Esophagus squamous epithelium (tissue), 4 donors: ENCODE measurements at regions not wholly inside any gene's neighbourhood (a gene's known extent, or its start where the extent isn't known, plus 50 kb on each side); places are given as distances from the start of the nearest gene placed in this dataset.

Experiments used
- CTCF ChIP-seq, 6 experiments: fragments of 450-650 bp in 4 of 6; fragments of 200-600 bp in 2 of 6; sonication (generic) in 2 of 6; IDR thresholded peaks; one replicate each; pipeline ENCODE4 v1.5.1; 2016 to 2019; ENCODE audit warnings: antibody characterized with exemption in 6 of 6, mild to moderate bottlenecking in 4 of 6, moderate library complexity in 4 of 6
- POLR2A ChIP-seq, 4 donors: fragments of 450-650 bp; IDR thresholded peaks; one replicate each; pipeline ENCODE4 v1.6.1; 2017; ENCODE audit warnings: antibody characterized with exemption in 4 of 4, mild to moderate bottlenecking in 4 of 4, moderate library complexity in 3 of 4

GRCh38 chr21:15669247-15669646 lies 60.5 kb upstream of the USP25 start:
- no peak for TF ChIP-seq CTCF (IDR thresholded peaks at IDR 0.05)
- TF ChIP-seq POLR2A (IDR thresholded peaks at IDR 0.05), result no peak
